Ishikawa (cell line): ENCODE measurements at regions not wholly inside any gene's neighbourhood (a gene's known extent, or its start where the extent isn't known, plus 50 kb on each side); places are given as distances from the start of the nearest gene placed in this dataset.

ENCODE experiments used
- EGR1 ChIP-seq: IDR thresholded peaks from 2 replicates; pipeline ENCODE4 v1.6.1; 2012
- EP300 ChIP-seq: IDR thresholded peaks from 2 replicates; pipeline ENCODE4 v1.6.1; 2012; ENCODE audit warnings: borderline replicate concordance
- FOXM1 ChIP-seq: IDR thresholded peaks from 2 replicates; pipeline ENCODE4 v1.6.1; 2012; ENCODE audit warnings: low read depth, borderline replicate concordance
- RAD21 ChIP-seq: IDR thresholded peaks from 2 replicates; pipeline ENCODE4 v1.6.1; 2012; ENCODE audit warnings: low read depth
- YY1 ChIP-seq: IDR thresholded peaks from 2 replicates; pipeline ENCODE4 v1.6.1; 2012; ENCODE audit warnings: low read depth
- TF ChIP-seq, protein P1 (sequence below): IDR thresholded peaks from 2 replicates; pipeline ENCODE4 v1.6.1; 2012
- TF ChIP-seq, protein P2 (sequence below): IDR thresholded peaks from 2 replicates; pipeline ENCODE4 v1.6.1; 2012
- TF ChIP-seq, protein P3 (sequence below): IDR thresholded peaks from 2 replicates; pipeline ENCODE4 v1.6.1; 2012; ENCODE audit warnings: low read depth, mild to moderate bottlenecking

DNA sequence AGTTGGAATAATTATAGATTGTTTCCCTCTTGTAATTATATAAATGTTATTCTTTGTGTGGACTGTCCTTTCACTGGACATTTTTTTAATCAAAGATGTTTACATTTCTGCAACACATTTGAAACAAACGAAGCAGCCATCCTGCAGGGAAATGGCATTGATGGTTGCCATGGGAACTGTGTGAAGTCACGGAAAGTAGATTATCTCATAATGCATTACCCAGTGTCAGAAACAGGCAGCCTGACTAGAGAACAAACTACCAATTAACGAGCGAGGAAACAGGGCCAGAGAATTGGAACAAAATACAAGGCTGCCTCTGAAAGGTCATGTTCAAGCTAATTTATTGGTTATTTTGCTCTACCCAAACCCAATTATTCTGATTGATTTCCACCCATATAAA is 96.9 kb upstream of the LARGE1 start:
- TF ChIP-seq, protein P1, sequence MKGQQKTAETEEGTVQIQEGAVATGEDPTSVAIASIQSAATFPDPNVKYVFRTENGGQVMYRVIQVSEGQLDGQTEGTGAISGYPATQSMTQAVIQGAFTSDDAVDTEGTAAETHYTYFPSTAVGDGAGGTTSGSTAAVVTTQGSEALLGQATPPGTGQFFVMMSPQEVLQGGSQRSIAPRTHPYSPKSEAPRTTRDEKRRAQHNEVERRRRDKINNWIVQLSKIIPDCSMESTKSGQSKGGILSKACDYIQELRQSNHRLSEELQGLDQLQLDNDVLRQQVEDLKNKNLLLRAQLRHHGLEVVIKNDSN = no peak
- TF ChIP-seq YY1 = no peak
- TF ChIP-seq EP300 = no peak
- TF ChIP-seq, protein P2, sequence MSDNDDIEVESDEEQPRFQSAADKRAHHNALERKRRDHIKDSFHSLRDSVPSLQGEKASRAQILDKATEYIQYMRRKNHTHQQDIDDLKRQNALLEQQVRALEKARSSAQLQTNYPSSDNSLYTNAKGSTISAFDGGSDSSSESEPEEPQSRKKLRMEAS = no peak
- TF ChIP-seq, protein P3, sequence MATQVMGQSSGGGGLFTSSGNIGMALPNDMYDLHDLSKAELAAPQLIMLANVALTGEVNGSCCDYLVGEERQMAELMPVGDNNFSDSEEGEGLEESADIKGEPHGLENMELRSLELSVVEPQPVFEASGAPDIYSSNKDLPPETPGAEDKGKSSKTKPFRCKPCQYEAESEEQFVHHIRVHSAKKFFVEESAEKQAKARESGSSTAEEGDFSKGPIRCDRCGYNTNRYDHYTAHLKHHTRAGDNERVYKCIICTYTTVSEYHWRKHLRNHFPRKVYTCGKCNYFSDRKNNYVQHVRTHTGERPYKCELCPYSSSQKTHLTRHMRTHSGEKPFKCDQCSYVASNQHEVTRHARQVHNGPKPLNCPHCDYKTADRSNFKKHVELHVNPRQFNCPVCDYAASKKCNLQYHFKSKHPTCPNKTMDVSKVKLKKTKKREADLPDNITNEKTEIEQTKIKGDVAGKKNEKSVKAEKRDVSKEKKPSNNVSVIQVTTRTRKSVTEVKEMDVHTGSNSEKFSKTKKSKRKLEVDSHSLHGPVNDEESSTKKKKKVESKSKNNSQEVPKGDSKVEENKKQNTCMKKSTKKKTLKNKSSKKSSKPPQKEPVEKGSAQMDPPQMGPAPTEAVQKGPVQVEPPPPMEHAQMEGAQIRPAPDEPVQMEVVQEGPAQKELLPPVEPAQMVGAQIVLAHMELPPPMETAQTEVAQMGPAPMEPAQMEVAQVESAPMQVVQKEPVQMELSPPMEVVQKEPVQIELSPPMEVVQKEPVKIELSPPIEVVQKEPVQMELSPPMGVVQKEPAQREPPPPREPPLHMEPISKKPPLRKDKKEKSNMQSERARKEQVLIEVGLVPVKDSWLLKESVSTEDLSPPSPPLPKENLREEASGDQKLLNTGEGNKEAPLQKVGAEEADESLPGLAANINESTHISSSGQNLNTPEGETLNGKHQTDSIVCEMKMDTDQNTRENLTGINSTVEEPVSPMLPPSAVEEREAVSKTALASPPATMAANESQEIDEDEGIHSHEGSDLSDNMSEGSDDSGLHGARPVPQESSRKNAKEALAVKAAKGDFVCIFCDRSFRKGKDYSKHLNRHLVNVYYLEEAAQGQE = no peak
- no peak for TF ChIP-seq EGR1
- no peak for TF ChIP-seq RAD21
- TF ChIP-seq FOXM1 = no peak
